Neural progenitor cell (in vitro differentiated cells): ENCODE measurements at regions not wholly inside any gene's neighbourhood (a gene's known extent, or its start where the extent isn't known, plus 50 kb on each side); places are given as distances from the start of the nearest gene placed in this dataset.

ENCODE experiments used
- EZH2 ChIP-seq: fragments of 200-600 bp; sonication (generic); IDR thresholded peaks from 2 replicates; pipeline ENCODE4 v1.6.1; 2017; ENCODE audit warnings: antibody characterized with exemption, mild to moderate bottlenecking, moderate library complexity
- EZH2phosphoT487 ChIP-seq: fragments of 200-600 bp; sonication (generic); IDR thresholded peaks from 2 replicates; pipeline ENCODE4 v1.6.1; 2017; ENCODE audit warnings: antibody characterized with exemption
- TF ChIP-seq, protein P1 (sequence below): fragments of 200-600 bp; sonication (generic); IDR thresholded peaks from 2 replicates; pipeline ENCODE4 v1.5.1; 2017; ENCODE audit warnings: antibody characterized with exemption, mild to moderate bottlenecking

GRCh38 chr12:124471828-124472227, 95.6 kb downstream of the NCOR2 start:
- TF ChIP-seq, protein P1, sequence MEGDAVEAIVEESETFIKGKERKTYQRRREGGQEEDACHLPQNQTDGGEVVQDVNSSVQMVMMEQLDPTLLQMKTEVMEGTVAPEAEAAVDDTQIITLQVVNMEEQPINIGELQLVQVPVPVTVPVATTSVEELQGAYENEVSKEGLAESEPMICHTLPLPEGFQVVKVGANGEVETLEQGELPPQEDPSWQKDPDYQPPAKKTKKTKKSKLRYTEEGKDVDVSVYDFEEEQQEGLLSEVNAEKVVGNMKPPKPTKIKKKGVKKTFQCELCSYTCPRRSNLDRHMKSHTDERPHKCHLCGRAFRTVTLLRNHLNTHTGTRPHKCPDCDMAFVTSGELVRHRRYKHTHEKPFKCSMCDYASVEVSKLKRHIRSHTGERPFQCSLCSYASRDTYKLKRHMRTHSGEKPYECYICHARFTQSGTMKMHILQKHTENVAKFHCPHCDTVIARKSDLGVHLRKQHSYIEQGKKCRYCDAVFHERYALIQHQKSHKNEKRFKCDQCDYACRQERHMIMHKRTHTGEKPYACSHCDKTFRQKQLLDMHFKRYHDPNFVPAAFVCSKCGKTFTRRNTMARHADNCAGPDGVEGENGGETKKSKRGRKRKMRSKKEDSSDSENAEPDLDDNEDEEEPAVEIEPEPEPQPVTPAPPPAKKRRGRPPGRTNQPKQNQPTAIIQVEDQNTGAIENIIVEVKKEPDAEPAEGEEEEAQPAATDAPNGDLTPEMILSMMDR, result no peak
- TF ChIP-seq EZH2, result no peak
- TF ChIP-seq EZH2phosphoT487, result no peak
